ENCODE measurements at regions not wholly inside any gene's neighbourhood (a gene's known extent, or its start where the extent isn't known, plus 50 kb on each side); places are given as distances from the start of the nearest gene placed in this dataset.
A peak's percentile ranks its signal among the peaks of the same experiment; 100 is the strongest.
"Not testable (repeated sequence)": the region's sequence is repeated elsewhere in the genome, so short reads cannot be mapped to it uniquely, and the experiment has no call there.

GRCh38 chr6:137640086-137640485 is 145.9 kb upstream of the OLIG3 start:
- Histone ChIP-seq H4K20me1 (ENCODE audit: insufficient read depth) (no peaks in the 10 kb centered on the region), H3K9me2 (no peaks in the 10 kb centered on the region), H3K27ac (ENCODE audit: low read depth in 2 of 2, low read length in 1 of 2) (no peak overlapping the region), H3K4me3 (ENCODE audit: low read depth in 2 of 2, low read length in 1 of 2) (no peak overlapping the region), H2AFZ (ENCODE audit: low read depth) (no peak overlapping the region), H3K9ac (no peak overlapping the region), H3K9me3 (no peaks in the 10 kb centered on the region), H3K4me1 (ENCODE audit: control insufficient read depth in 1 of 2, insufficient read depth in 2 of 2, low read depth in 1 of 2, low read length in 1 of 2) (no peaks in the 10 kb centered on the region; a peak in 1 of 4 replicates), H3K27me3 (ENCODE audit: insufficient read depth) (no peaks in the 10 kb centered on the region; the same call in 1 of the 2 replicates), H3F3A (replicated peaks; ENCODE audit: insufficient read depth) (no peaks in the 10 kb centered on the region), H3K4me2 (no peak overlapping the region), H3K79me2 (ENCODE audit: insufficient read depth) (no peaks in the 10 kb centered on the region), H3K36me3 (replicated peaks in 1 of 2; ENCODE audit: control insufficient read depth in 1 of 2, insufficient read depth in 2 of 2, low read length in 1 of 2) (no peaks in the 10 kb centered on the region)
- CTCF ChIA-PET = interaction anchor here (0.5 to 1.1 kb wide), 3 partner anchors 294 to 546 kb away, joined by 3 to 4 read pairs (median 4); no protein-coding TSS in a partner anchor
- WGBS (ENCODE audit: low lambda C conversion rate) = 9% methylated on average over 7 of the region's 7 CpGs
- TF ChIP-seq RXRA (IDR thresholded peaks at IDR 0.05; ENCODE audit: borderline replicate concordance, low read depth) (no peak), NFIC (IDR thresholded peaks at IDR 0.05; ENCODE audit: borderline replicate concordance) (no peak), EP300 (IDR thresholded peaks at IDR 0.05; ENCODE audit: borderline replicate concordance in 1 of 2, low read depth in 1 of 2, low read length in 1 of 2) (no peak), SMC3 (IDR thresholded peaks at IDR 0.05; ENCODE audit: low read depth, low read length) (no peak), ZBTB33 (IDR thresholded peaks at IDR 0.05; ENCODE audit: borderline replicate concordance, low read depth) (no peak), MEF2A (IDR thresholded peaks at IDR 0.05; ENCODE audit: borderline replicate concordance, low read depth) (no peak), EZH2phosphoT487 (IDR thresholded peaks at IDR 0.05; ENCODE audit: borderline replicate concordance, low read depth) (no peak), FOXJ3 (CRISPR knock-in tag; IDR thresholded peaks at IDR 0.05) (no peak)
- POLR2A ChIA-PET = no interaction called here
- DNase-seq = no peak

GRCh38 chr6:137641474-137642077 is 147.4 kb upstream of the OLIG3 start:
- Histone ChIP-seq H3K9me3 (no peaks in the 10 kb centered on the region), H3K36me3 (replicated peaks in 1 of 2; ENCODE audit: control insufficient read depth in 1 of 2, insufficient read depth in 2 of 2, low read length in 1 of 2) (no peaks in the 10 kb centered on the region), H3K4me1 (ENCODE audit: control insufficient read depth in 1 of 2, insufficient read depth in 2 of 2, low read depth in 1 of 2, low read length in 1 of 2) (no peaks in the 10 kb centered on the region; a peak in 1 of 4 replicates), H3K4me2 (no peak overlapping the region), H3K9ac (no peak overlapping the region), H3K4me3 (ENCODE audit: low read depth in 2 of 2, low read length in 1 of 2) (peak overlapping the region in 1 of 2 experiments; percentile 46; a peak in 1 of 4 replicates), H2AFZ (ENCODE audit: low read depth) (no peak overlapping the region), H3K27ac (ENCODE audit: low read depth in 2 of 2, low read length in 1 of 2) (no peak overlapping the region), H4K20me1 (ENCODE audit: insufficient read depth) (no peaks in the 10 kb centered on the region), H3K79me2 (ENCODE audit: insufficient read depth) (no peaks in the 10 kb centered on the region), H3K27me3 (ENCODE audit: insufficient read depth) (no peaks in the 10 kb centered on the region; the same call in 1 of the 2 replicates), H3K9me2 (no peaks in the 10 kb centered on the region), H3F3A (replicated peaks; ENCODE audit: insufficient read depth) (no peaks in the 10 kb centered on the region)
- ChIA-PET CTCF (interaction anchor here (0.6 to 1.5 kb wide), 18 partner anchors 9 to 998 kb away, joined by 3 to 7 read pairs (median 4); no protein-coding TSS in a partner anchor), POLR2A (no interaction called here)
- peak; percentile 78 for TF ChIP-seq CTCF (IDR thresholded peaks at IDR 0.05)
- TF ChIP-seq SMC3 (IDR thresholded peaks at IDR 0.05; ENCODE audit: low read depth, low read length) = peak; percentile 65
- no peak for TF ChIP-seq TEAD4 (IDR thresholded peaks at IDR 0.05; ENCODE audit: borderline replicate concordance, insufficient read depth)
- peak; percentile 88 for TF ChIP-seq RAD21 (IDR thresholded peaks at IDR 0.05; ENCODE audit: low read length)
- TF ChIP-seq USF1 (IDR thresholded peaks at IDR 0.05; ENCODE audit: borderline replicate concordance, low read depth) = no peak
- peak; percentile 52 for DNase-seq
- WGBS (ENCODE audit: low lambda C conversion rate) = 1% methylated on average over 6 of the region's 6 CpGs

GRCh38 chr6:137643210-137643609 is 149.0 kb upstream of the OLIG3 start:
- H3K9me2 ChIP-seq; H3K4me2 ChIP-seq; H3F3A ChIP-seq (replicated peaks; ENCODE audit: insufficient read depth); H3K27ac ChIP-seq (ENCODE audit: low read depth in 2 of 2, low read length in 1 of 2); H3K9me3 ChIP-seq; DNase-seq; H4K20me1 ChIP-seq (ENCODE audit: insufficient read depth); H3K79me2 ChIP-seq (ENCODE audit: insufficient read depth); H3K27me3 ChIP-seq (ENCODE audit: insufficient read depth); H3K9ac ChIP-seq; H3K4me3 ChIP-seq (ENCODE audit: low read depth in 2 of 2, low read length in 1 of 2); H3K4me1 ChIP-seq (ENCODE audit: control insufficient read depth in 1 of 2, insufficient read depth in 2 of 2, low read depth in 1 of 2, low read length in 1 of 2); POLR2A ChIA-PET; H2AFZ ChIP-seq (ENCODE audit: low read depth); H3K36me3 ChIP-seq (replicated peaks in 1 of 2; ENCODE audit: control insufficient read depth in 1 of 2, insufficient read depth in 2 of 2, low read length in 1 of 2): not testable (repeated sequence)
- CTCF ChIA-PET = interaction anchor here (0.7 kb wide), 1 partner anchor 18 kb away, joined by 3 read pairs; no protein-coding TSS in a partner anchor
- WGBS (ENCODE audit: low lambda C conversion rate) = 21% methylated on average over 4 of the region's 4 CpGs

All from SK-N-SH (cell line).